Glomerular visceral epithelial cell (primary cell): ENCODE measurements at regions not wholly inside any gene's neighbourhood (a gene's known extent, or its start where the extent isn't known, plus 50 kb on each side); places are given as distances from the start of the nearest gene placed in this dataset.
A peak's percentile ranks its signal among the peaks of the same experiment; 100 is the strongest.

Experiments
- DNase-seq: peaks from one replicate; pipeline ENCODE4 v3.0.0-alpha.2; 2016; ENCODE audit errors: extremely low spot score

- no peak for DNase-seq
Measured at GRCh38 chr1:221462345-221462744, 279.5 kb downstream of the DUSP10 start.

GRCh38 chr1:221468546-221468945 lies 273.3 kb downstream of the DUSP10 start:
- DNase-seq, result no peak

- DNase-seq, result no peak
Measured at GRCh38 chr1:221469476-221469875, 272.4 kb downstream of the DUSP10 start.

DNA sequence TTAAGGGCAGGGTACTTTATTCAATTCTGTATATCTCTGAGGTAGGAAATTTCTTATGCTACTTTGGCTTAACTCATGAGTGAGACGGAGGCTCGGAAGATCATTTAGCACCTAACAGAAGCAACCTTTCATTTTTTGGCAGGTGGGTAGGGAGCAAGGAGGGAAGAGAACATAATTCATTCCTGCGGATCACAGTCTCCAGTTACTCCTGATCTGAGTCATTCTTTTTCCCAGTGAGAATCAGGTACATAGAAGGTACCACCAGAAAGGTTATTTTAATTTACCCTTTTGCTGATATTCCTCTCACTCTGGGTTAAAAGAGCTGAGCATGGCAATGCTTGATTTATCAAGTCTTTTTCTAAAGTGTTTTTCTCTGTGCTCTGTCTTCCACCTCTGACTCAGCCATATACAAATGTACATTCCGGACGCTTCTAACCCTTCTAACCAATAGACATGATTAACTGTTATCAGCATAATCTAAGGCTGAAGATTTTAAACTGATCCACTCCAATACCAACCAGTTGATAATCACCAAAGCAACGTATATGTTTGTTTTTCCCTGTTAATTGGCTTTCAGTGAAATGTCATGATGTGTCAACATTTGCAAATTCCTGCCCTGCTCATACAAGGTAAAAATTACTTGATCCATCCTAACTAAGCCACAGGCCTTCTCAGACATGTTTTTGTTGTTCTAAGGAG lies 271.7 kb downstream of the DUSP10 start:
- DNase-seq, result no peak

DNA sequence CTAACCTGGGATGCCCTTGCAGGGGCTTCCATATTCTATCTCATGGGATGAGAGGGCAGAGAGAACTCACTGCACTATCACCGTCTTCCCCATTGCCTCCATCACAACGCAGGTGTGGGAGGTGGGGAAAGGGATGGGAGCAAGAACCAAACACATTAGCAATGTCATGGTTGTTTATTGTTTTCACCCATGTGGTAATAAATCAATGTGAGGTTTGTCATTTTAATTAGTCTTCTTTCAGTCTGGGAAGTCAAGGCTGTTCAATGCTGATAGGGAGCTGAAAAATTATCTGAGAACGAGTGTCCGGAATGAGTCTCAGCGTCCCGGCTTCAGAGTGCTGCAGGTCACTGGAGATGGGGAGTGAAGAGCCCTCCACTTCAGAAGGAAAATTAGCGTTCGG lies 268.5 kb downstream of the DUSP10 start:
- no peak for DNase-seq

DNA sequence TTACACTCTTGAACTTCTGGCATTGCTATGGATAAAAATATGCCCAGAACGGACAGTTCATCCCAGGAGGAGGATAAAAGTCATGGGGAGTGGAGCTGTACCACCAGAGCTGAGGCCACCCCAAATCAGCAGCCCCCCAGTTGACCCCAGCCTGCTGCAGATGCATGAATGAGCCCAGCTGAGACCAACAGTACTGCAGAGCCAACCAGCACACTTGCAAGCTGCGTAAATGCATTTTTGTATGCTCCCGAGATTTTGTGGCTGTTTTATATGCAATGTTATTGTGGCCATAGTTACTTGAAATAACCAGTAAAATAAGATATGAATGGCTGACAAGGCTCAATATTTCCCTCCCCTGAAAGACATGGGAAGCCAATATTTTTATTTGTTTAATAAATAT lies 264.6 kb downstream of the DUSP10 start:
- DNase-seq, result no peak

DNA sequence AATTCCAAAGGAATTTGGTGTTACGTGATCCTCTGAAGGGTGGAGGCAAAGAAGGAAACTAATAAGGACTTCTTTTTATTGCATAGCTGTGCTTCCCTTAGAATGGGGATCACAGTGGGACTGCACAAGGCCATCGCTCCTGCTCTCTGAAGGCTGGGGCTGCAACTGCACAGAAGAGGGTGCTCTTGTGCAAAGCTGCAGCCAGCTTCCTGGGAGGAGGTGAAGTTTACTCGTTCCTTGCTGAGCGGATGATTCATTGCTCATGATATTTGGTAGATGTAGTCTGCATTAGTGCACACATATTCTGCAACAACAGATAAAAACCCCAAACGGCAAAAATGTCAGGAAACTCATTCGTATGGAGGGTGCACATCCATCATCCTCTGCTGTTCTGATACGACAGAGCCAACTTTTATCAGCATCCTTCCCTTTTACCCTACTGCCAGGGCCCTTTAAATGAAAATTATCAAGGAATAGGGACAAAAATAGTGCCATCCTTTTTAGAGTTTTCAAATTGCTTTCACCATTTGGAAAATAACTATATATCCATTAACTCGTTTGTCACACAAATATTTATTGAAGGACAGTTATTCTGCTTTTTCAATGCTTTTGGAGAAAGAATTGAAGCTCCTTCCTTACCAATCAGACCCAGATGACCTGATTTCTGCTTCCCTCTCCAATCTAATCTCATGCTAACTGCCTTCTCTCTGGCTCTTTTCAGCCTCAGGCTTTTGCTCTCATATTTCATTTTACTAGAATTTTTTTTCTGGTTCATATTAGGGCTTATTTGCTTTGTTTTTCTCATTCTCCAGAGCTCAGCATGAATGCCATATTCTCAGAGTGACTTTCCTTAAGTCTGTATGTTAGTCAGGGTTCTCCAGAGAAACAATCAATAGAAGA lies 263.6 kb downstream of the DUSP10 start:
- peak; percentile 86 for DNase-seq

- DNase-seq, result peak; percentile 35
Measured at GRCh38 chr1:221487781-221488524, 253.9 kb downstream of the DUSP10 start.

GRCh38 chr1:221488550-221488949 lies 253.3 kb downstream of the DUSP10 start:
- DNase-seq, result no peak

- DNase-seq, result peak; percentile 40
Measured at GRCh38 chr1:221494670-221495069, 247.2 kb downstream of the DUSP10 start.

DNA sequence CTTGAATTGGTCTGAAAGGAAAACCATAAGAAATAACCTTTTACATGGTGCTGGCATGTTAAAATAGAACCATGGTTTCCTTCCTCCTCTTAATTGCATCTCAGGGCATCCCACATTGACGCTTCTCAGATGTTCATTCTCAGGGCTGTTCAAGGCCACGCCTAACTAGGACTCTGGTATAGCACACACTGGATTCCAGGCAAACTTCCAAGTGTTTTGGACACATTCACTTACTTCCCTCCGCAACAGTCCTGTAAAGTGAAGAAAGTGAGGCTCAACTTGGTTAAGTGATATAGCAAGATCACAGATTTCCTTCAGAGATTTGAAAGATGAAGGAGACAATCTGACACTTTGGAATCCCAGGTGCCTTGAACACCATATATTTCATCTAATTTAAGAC lies 244.8 kb downstream of the DUSP10 start:
- DNase-seq, result no peak

GRCh38 chr1:221503268-221503667 lies 238.6 kb downstream of the DUSP10 start:
- no peak for DNase-seq

DNA sequence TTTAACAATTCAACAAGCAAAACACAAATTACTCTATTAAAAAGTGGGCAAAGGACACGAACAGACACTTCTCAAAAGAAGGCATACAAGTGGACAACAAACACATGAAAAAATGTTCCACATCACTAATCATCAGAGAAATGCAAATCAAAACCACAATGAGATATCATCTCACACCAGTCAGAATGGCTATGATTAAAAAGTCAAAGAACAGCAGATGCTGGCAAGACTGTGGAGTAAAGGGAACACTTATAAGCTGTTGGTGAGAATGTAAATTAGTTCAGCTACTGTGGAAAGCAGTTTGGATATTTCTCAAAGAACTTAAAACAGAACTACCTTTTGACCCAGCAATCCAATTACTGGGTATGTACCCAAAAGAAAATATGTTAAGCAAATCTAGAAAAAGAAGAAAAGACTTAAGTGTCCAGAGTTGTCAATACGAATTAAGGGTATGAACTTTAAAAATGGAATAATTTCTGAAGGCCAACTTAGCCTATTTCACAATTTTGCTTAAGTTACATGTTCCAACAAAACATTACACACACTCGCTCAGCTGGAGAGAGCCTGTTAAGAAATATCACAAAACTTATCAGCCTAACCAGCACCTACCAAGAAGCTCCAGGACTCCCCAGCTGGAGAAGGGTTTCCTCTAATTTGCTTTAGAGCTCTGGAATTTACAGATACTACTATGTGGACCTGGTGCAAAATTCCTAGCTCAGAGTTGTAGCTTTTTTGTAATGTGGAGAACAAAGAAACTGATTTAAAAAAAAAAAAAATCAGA lies 232.1 kb downstream of the DUSP10 start:
- DNase-seq, result no peak

- DNase-seq, result no peak
Measured at GRCh38 chr1:221510793-221511503, 230.9 kb downstream of the DUSP10 start.

DNA sequence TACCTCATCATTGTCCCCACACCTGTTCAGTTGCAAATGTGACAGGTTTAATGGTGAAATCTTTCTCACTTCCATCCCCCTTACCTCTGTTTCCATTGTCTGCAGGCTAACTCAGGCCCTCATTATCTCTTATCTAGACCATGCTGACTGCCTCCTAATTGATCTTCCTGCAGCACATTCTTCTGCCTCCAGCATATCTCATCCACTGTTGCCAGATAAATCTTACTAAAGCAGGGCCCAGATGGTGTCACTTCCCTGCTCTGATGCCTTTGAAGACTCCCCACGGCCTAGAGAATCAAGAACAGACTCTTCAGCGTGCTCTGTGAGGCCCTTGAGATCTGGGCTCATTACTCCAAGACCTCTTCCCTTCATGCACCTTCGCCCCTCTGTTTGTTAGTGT lies 230.1 kb downstream of the DUSP10 start:
- DNase-seq, result no peak

GRCh38 chr1:221514806-221515205 lies 227.1 kb downstream of the DUSP10 start:
- no peak for DNase-seq

DNA sequence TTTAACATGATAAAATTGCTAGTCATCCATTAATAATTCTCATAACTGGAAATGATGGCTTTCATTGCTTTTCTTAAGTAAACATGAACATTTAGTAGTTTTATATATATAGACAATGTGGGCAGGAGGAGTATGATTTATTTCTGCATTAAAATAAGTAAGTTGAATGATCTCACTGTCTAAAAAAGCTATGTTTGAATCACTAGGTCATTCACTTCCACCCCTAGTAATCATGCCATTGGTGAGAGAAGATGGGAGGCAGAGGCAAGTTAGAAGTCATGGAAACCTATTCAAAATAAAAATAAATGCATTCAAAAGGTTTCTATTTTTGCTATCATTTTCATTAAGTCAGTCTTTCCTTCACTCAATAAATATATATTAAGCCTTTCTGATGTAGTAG lies 226.4 kb downstream of the DUSP10 start:
- no peak for DNase-seq

- no peak for DNase-seq
Measured at GRCh38 chr1:221517961-221518360, 223.9 kb downstream of the DUSP10 start.

DNA sequence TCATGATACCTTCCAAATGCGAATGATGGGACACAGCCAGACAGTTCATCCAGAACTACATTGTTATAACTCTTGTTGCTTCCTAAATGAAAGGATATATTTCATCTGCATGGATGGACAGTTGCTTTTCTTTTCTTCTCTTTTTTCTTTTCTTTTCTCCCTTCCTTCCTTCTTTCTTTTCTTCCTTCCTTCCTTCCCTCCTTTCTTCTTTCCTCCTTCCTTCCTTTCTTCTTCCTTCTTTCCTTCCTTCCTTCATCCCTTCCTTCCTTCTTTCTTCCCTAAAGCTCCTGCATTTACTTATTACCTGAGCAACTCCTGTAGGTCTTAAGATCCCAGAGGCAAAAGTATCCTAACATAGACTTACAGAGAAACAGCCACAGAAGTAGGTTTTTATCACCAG lies 221.6 kb downstream of the DUSP10 start:
- DNase-seq, result no peak

DNA sequence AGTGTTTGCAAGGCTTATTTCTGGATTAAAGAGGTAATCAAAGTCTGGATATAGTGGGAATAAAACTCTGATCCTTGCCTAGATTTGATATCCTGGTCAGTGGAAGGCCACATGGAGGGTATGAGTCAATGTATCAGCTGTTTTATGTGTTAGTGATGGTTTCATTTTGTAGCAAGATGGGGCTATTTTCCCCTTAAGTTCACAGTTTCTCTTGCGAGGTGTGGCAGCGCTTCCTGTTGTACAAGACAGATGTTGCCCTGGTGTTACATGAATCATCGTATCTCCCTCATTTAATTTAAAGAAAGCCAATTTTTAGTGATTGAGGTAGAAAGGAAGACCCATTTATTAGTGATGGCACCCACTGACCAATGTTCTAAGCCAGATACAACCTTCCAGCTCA lies 220.2 kb downstream of the DUSP10 start:
- DNase-seq, result no peak

- no peak for DNase-seq
Measured at GRCh38 chr1:221522529-221522940, 219.4 kb downstream of the DUSP10 start.
